ENCODE measurements at regions not wholly inside any gene's neighbourhood (a gene's known extent, or its start where the extent isn't known, plus 50 kb on each side); places are given as distances from the start of the nearest gene placed in this dataset.
"Not testable (repeated sequence)": the region's sequence is repeated elsewhere in the genome, so short reads cannot be mapped to it uniquely, and the experiment has no call there.

- Mint-ChIP-seq H3K27ac (no peak overlapping the region), H3K9me3 (peaks cover 33% of the 10 kb centered on the region), H3K4me3 (no peak overlapping the region), H3K36me3 (ENCODE audit: low read depth) (peaks cover 2% of the 10 kb centered on the region), H3K27me3 (no peaks in the 10 kb centered on the region), H3K4me1 (no peaks in the 10 kb centered on the region)
- ATAC-seq (ENCODE audit: low read depth), result no peak
- DNase-seq, result no peak
- CTCF ChIA-PET, result no interaction called here
- no peak for TF ChIP-seq CTCF (IDR thresholded peaks at IDR 0.05)
- POLR2A ChIA-PET, result no interaction called here
- intact Hi-C loops (cut with micrococcal nuclease), result no loop called here
Measured at GRCh38 chr7:56479748-56480147, 363.5 kb upstream of the NUPR2 start.

GRCh38 chr7:56479136-56479535, 362.9 kb upstream of the NUPR2 start:
- DNase-seq (no peak), ATAC-seq (ENCODE audit: low read depth) (no peak)
- POLR2A ChIA-PET, result no interaction called here
- TF ChIP-seq CTCF (IDR thresholded peaks at IDR 0.05), result no peak
- Mint-ChIP-seq H3K36me3 (ENCODE audit: low read depth) (peaks cover 2% of the 10 kb centered on the region), H3K27me3 (no peaks in the 10 kb centered on the region), H3K27ac (no peak overlapping the region), H3K4me3 (no peak overlapping the region), H3K9me3 (peaks cover 34% of the 10 kb centered on the region), H3K4me1 (no peaks in the 10 kb centered on the region)
- CTCF ChIA-PET, result no interaction called here
- intact Hi-C loops (cut with micrococcal nuclease), result no loop called here

GRCh38 chr7:56474271-56474670, 358.1 kb upstream of the NUPR2 start:
- H3K36me3 Mint-ChIP-seq (ENCODE audit: low read depth), result peaks cover 2% of the 10 kb centered on the region
- H3K9me3 Mint-ChIP-seq, result peaks cover 30% of the 10 kb centered on the region
- no peaks in the 10 kb centered on the region for H3K27me3 Mint-ChIP-seq
- ChIA-PET CTCF (no interaction called here), POLR2A (no interaction called here)
- intact Hi-C loops (cut with micrococcal nuclease), result no loop called here
- DNase-seq (no peak), ATAC-seq (ENCODE audit: low read depth) (no peak)
- H3K27ac Mint-ChIP-seq, result no peak overlapping the region
- no peaks in the 10 kb centered on the region for H3K4me1 Mint-ChIP-seq
- no peak for TF ChIP-seq CTCF (IDR thresholded peaks at IDR 0.05)
- H3K4me3 Mint-ChIP-seq, result no peak overlapping the region

GRCh38 chr7:56471811-56472210, 355.6 kb upstream of the NUPR2 start:
- no peaks in the 10 kb centered on the region for H3K4me1 Mint-ChIP-seq
- H3K27ac Mint-ChIP-seq, result no peak overlapping the region
- DNase-seq (no peak), ATAC-seq (ENCODE audit: low read depth) (no peak)
- H3K4me3 Mint-ChIP-seq, result no peak overlapping the region
- ChIA-PET CTCF (no interaction called here), POLR2A (no interaction called here)
- no peak for TF ChIP-seq CTCF (IDR thresholded peaks at IDR 0.05)
- intact Hi-C loops (cut with micrococcal nuclease), result no loop called here
- H3K36me3 Mint-ChIP-seq (ENCODE audit: low read depth), result peaks cover 2% of the 10 kb centered on the region
- peaks cover 17% of the 10 kb centered on the region for H3K9me3 Mint-ChIP-seq
- H3K27me3 Mint-ChIP-seq, result no peaks in the 10 kb centered on the region

- Mint-ChIP-seq H3K36me3 (ENCODE audit: low read depth) (peaks cover 10% of the 10 kb centered on the region), H3K9me3 (peaks cover 30% of the 10 kb centered on the region)
- POLR2A ChIA-PET; intact Hi-C loops (cut with micrococcal nuclease); ATAC-seq (ENCODE audit: low read depth); H3K27ac Mint-ChIP-seq; DNase-seq; CTCF ChIA-PET; H3K27me3 Mint-ChIP-seq; H3K4me1 Mint-ChIP-seq; H3K4me3 Mint-ChIP-seq: not testable (repeated sequence)
Measured at GRCh38 chr7:56466607-56467525, 350.6 kb upstream of the NUPR2 start.

Measured in activated B cell treated with CpG ODN at 0.5 μM for 24 hours (primary cell).